Epithelial cell of esophagus (primary cell): ENCODE measurements at regions not wholly inside any gene's neighbourhood (a gene's known extent, or its start where the extent isn't known, plus 50 kb on each side); places are given as distances from the start of the nearest gene placed in this dataset.
"Not testable (repeated sequence)": the region's sequence is repeated elsewhere in the genome, so short reads cannot be mapped to it uniquely, and the experiment has no call there.

Source experiments
- DNase-seq: peaks from one replicate; pipeline ENCODE4 v3.0.0; 2010; ENCODE audit warnings: low read depth
- H3K4me3 ChIP-seq: 2 replicates; pipeline ENCODE4 v1.5.1; 2011; ENCODE audit warnings: mild to moderate bottlenecking, low read length, control low read depth
- CTCF ChIP-seq: IDR thresholded peaks from 2 replicates; pipeline ENCODE4 v1.5.1; 2011; ENCODE audit warnings: low read depth, mild to moderate bottlenecking, low read length, control low read depth, inconsistent platforms; ENCODE audit not compliant: insufficient read depth; ENCODE audit errors: missing control alignments

DNA sequence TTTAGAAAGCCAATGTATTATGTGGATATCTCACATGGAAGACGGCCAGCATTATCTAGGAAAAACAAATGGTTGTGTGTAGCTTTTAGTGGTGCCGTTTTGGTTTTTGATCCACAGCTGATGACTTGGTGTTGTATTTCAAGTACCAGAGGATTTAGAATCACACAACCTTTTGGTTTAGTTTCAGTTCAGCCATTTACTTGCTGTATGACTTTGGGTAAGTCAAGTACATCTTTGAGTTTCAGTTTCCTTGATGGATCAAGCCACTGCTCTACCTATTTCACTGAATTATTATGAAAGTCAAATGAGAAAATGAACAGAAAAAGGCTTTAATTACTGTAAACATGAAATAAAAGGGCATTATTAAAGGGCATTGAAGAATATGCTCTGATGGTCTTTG, 205.6 kb downstream of the ZIC3 start:
- H3K4me3 ChIP-seq = no peak overlapping the region
- no peak for TF ChIP-seq CTCF
- no peak for DNase-seq

- DNase-seq = no peak
- H3K4me3 ChIP-seq = no peak overlapping the region
- TF ChIP-seq CTCF = no peak
These were observed 226.3 kb downstream of the ZIC3 start for GRCh38 chrX:137792214-137792613.

GRCh38 chrX:137797926-137798325, 232.0 kb downstream of the ZIC3 start:
- not testable (repeated sequence) for DNase-seq, H3K4me3 ChIP-seq

DNA sequence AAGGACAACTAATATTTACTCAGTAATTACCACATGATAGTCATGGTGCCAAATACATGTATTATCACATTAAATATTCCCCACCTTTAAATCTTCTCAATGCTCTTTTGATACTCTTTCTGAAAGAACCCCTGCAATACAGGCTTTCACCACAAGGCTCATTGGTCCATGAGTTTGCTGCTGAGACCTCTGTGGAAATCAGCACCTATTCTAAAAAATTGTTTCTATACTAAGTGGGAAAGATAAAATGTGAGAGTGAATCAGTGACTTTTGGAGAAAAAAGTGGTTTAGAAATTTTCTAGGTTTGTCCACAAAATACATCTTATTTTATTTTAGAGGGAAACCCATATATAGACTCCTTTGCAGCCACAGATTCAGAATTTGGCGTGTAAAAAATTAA, 257.3 kb downstream of the ZIC3 start:
- no peak for TF ChIP-seq CTCF
- no peak for DNase-seq
- no peak overlapping the region for H3K4me3 ChIP-seq

GRCh38 chrX:137847376-137847775, 281.4 kb downstream of the ZIC3 start:
- no peak for DNase-seq
- no peak for TF ChIP-seq CTCF
- no peak overlapping the region for H3K4me3 ChIP-seq

DNA sequence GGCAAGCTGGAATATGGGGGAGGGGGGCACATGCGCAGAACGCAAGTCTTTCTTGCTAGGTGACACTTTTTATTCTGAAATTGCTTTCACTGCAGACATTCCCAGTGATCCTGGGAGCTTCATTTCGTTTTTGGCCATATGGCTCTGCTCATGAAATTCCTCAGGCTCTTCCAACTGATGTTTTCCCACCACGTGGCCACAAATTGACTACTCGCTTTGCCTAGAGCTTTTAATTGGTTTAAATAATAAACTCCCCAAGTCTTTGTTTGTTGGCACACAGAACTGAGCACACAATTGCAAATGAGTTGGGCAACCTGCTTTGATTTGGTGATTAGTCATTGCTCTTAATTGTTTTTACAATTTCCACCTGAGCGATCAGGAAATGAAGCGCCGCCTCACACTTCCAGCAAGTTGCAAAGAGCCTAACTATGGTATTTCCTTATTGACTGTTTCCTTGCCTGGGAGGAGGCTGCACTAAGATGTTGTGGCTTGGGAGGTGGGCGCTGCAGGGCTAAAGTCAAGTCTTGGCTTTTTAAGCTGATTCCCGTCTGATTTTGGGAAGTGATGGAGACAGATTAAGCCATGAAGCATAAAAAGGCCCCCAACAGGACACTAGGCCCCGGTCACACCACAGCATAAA, 282.5 kb downstream of the ZIC3 start:
- no peak for TF ChIP-seq CTCF
- H3K4me3 ChIP-seq = no peak overlapping the region
- DNase-seq = no peak

- no peak for DNase-seq
- no peak overlapping the region for H3K4me3 ChIP-seq
- TF ChIP-seq CTCF = no peak
These were observed 286.6 kb downstream of the ZIC3 start for GRCh38 chrX:137852502-137852901.
